ENCODE measurements at regions not wholly inside any gene's neighbourhood (a gene's known extent, or its start where the extent isn't known, plus 50 kb on each side); places are given as distances from the start of the nearest gene placed in this dataset.

DNA sequence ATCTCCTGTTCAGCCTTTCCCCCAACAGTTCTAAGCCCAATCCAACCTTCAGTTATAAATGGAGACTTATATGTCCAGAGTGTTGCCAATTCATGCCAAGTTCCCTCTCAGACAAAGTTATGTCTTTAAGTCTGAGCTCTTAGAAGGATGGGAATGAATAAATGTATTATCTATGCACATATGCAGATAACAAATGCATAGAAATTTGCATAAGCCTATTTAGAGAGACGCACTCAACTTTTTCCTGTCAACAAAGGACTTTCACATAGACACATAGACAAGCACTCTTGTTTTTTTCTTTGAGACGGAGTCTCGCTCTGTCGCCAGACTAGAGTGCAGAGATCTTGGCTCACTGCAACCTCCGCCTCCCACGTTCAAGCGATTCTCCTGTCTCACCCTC lies 95.1 kb downstream of the SOX9 start:
- Mint-ChIP-seq H3K27ac (ENCODE audit: low read depth, unreplicated experiment) (no peak overlapping the region), H3K4me1 (ENCODE audit: insufficient read depth, unreplicated experiment) (no peaks in the 10 kb centered on the region), H3K4me3 (ENCODE audit: unreplicated experiment) (no peak overlapping the region), H3K9me3 (ENCODE audit: unreplicated experiment) (no peaks in the 10 kb centered on the region), H3K27me3 (ENCODE audit: insufficient read depth, unreplicated experiment) (peaks cover 21% of the 10 kb centered on the region), H3K36me3 (ENCODE audit: insufficient read depth, unreplicated experiment) (no peaks in the 10 kb centered on the region)
- no TSS peak for BruUV-seq (replicated peaks)
- TF ChIP-seq, protein P1, sequence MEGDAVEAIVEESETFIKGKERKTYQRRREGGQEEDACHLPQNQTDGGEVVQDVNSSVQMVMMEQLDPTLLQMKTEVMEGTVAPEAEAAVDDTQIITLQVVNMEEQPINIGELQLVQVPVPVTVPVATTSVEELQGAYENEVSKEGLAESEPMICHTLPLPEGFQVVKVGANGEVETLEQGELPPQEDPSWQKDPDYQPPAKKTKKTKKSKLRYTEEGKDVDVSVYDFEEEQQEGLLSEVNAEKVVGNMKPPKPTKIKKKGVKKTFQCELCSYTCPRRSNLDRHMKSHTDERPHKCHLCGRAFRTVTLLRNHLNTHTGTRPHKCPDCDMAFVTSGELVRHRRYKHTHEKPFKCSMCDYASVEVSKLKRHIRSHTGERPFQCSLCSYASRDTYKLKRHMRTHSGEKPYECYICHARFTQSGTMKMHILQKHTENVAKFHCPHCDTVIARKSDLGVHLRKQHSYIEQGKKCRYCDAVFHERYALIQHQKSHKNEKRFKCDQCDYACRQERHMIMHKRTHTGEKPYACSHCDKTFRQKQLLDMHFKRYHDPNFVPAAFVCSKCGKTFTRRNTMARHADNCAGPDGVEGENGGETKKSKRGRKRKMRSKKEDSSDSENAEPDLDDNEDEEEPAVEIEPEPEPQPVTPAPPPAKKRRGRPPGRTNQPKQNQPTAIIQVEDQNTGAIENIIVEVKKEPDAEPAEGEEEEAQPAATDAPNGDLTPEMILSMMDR (IDR thresholded peaks at IDR 0.05; ENCODE audit: unreplicated experiment) = no peak
- ChIA-PET POLR2A (no interaction called here), CTCF (interaction anchor here (0.8 kb wide), 1 partner anchor 292 kb away, joined by 4 read pairs; no protein-coding TSS in a partner anchor)
- no peak for DNase-seq (ENCODE audit: unreplicated experiment)
- intact Hi-C loops (cut with micrococcal nuclease) = no loop called here

DNA sequence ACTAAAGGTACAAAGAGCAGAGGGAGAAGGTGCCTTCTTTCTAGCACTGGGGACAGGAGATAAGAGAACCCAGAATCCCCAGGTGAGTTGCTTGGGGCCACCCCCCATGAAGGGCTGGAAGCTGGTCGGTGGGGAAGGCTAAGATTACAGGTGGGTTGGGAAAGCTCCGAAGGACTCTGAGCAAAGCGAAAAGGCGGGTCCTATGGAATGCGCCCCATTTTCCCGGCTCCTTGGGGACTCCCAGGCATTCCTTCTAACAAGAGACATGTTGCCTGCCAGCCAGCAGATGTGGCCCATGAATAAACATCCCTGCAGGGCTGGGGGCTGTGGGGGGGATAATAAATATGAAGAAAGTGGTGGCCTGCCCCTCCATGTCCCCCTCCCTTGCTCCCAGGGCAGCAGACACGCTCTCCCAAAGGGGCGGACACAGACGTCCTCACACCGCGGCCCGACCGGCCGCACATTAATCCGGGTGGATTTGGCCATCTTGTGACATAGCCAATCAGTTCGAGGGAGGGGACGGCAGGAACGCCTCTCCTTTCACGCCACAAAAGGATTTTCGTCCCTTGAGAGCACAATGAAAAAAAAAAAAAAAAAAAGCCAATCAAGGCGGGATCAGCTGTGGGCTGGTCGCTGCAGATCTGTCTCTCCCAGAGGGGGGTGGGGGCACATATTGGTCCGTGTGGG lies 98.5 kb downstream of the SOX9 start:
- intact Hi-C loops (cut with micrococcal nuclease) = no loop called here
- no peak overlapping the region for H3K27ac Mint-ChIP-seq (ENCODE audit: low read depth, unreplicated experiment)
- DNase-seq (ENCODE audit: unreplicated experiment) = no peak
- BruUV-seq (replicated peaks) = no TSS peak
- CTCF ChIA-PET = no interaction called here
- H3K4me3 Mint-ChIP-seq (ENCODE audit: unreplicated experiment) = no peak overlapping the region
- POLR2A ChIA-PET = interaction anchor here (0.6 kb wide), 1 partner anchor 12 kb away, joined by 3 read pairs; no protein-coding TSS in a partner anchor
- H3K36me3 Mint-ChIP-seq (ENCODE audit: insufficient read depth, unreplicated experiment) = no peaks in the 10 kb centered on the region
- TF ChIP-seq, protein P1 (IDR thresholded peaks at IDR 0.05; ENCODE audit: unreplicated experiment) = no peak
- H3K4me1 Mint-ChIP-seq (ENCODE audit: insufficient read depth, unreplicated experiment) = no peaks in the 10 kb centered on the region
- no peaks in the 10 kb centered on the region for H3K9me3 Mint-ChIP-seq (ENCODE audit: unreplicated experiment)
- H3K27me3 Mint-ChIP-seq (ENCODE audit: insufficient read depth, unreplicated experiment) = peaks cover 27% of the 10 kb centered on the region

DNA sequence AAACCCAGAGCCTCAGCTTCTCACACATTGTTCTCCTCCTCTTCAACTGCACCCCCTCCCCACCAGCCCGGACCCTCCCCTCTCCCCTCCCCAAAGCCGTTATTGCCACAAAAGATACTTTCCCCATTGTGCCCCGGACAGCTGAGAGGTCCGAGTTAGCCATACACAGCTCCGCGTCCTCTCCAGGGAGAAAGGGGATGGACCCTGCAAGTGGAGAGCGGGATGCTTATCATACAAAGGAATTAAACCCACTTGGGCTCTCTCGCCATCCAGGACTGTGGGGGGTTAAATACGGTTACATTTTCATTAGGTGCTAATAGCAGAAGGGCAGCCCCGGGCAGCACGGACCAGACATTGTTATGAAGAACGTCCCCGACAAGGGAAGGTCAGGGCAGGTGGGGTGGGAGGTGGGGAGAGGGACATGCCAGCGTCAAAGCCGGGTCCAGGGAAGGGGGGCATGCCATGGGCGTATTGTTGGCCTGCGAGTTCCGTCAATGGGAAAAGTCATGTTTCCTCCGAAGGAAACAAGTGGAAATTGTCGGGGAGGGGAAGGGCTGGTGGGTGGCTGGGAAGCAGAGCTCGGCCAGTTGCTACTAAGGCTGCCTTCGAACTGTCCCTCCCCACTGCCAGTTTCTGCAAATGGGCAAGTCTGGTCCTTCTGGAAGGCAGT lies 99.1 kb downstream of the SOX9 start:
- intact Hi-C loops (cut with micrococcal nuclease) = no loop called here
- Mint-ChIP-seq H3K9me3 (ENCODE audit: unreplicated experiment) (no peaks in the 10 kb centered on the region), H3K27ac (ENCODE audit: low read depth, unreplicated experiment) (no peak overlapping the region), H3K27me3 (ENCODE audit: insufficient read depth, unreplicated experiment) (peaks cover 27% of the 10 kb centered on the region), H3K4me3 (ENCODE audit: unreplicated experiment) (no peak overlapping the region), H3K4me1 (ENCODE audit: insufficient read depth, unreplicated experiment) (no peaks in the 10 kb centered on the region), H3K36me3 (ENCODE audit: insufficient read depth, unreplicated experiment) (no peaks in the 10 kb centered on the region)
- CTCF ChIA-PET = no interaction called here
- TF ChIP-seq, protein P1 (IDR thresholded peaks at IDR 0.05; ENCODE audit: unreplicated experiment) = no peak
- BruUV-seq (replicated peaks) = no TSS peak
- POLR2A ChIA-PET = interaction anchor here (0.6 kb wide), 1 partner anchor 12 kb away, joined by 3 read pairs; no protein-coding TSS in a partner anchor
- DNase-seq (ENCODE audit: unreplicated experiment) = no peak

DNA sequence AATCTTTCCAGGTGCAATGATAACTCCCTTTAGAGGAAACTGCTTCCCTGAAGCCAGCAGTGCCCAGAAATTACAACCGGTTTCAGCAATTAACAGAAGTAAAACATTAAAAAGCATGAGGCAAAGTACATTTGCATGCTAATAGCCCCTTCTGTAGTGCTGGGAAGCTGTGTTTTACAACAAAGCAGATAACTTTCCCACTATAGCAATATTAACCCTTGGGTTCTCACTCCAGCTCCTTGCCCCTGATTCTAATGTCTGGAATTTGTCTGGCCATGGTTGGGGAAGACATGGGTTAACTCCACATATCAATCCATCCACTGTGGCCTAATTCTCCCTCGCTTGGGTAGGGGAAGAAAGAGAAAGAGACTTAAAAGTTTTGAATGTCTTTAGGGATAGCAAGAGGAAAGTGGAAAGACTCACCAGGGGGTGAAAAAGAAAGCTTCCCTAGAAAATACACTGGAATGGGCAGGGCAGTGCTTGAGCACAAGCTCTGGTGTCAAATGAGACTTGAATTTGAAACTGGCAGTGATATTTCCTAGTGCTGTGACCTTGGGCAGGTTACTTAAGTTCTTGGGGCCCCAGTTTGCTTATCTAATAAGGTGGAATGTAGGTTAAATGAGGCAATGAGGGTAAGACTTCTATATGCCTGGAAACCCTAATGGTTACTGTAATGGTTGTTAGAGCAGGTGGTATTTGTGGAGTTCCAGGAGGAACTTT lies 102.0 kb downstream of the SOX9 start:
- ChIA-PET CTCF (no interaction called here), POLR2A (interaction anchor here (0.6 kb wide), 1 partner anchor 43 kb away, joined by 4 read pairs; no protein-coding TSS in a partner anchor)
- Mint-ChIP-seq H3K36me3 (ENCODE audit: insufficient read depth, unreplicated experiment) (peaks cover 6% of the 10 kb centered on the region), H3K27me3 (ENCODE audit: insufficient read depth, unreplicated experiment) (peaks cover 27% of the 10 kb centered on the region), H3K4me1 (ENCODE audit: insufficient read depth, unreplicated experiment) (no peaks in the 10 kb centered on the region), H3K27ac (ENCODE audit: low read depth, unreplicated experiment) (no peak overlapping the region), H3K9me3 (ENCODE audit: unreplicated experiment) (no peaks in the 10 kb centered on the region), H3K4me3 (ENCODE audit: unreplicated experiment) (no peak overlapping the region)
- DNase-seq (ENCODE audit: unreplicated experiment) = no peak
- BruUV-seq (replicated peaks) = no TSS peak
- TF ChIP-seq, protein P1 (IDR thresholded peaks at IDR 0.05; ENCODE audit: unreplicated experiment) = no peak
- intact Hi-C loops (cut with micrococcal nuclease) = no loop called here
